Uterus (tissue), 2 donors: ENCODE measurements at regions not wholly inside any gene's neighbourhood (a gene's known extent, or its start where the extent isn't known, plus 50 kb on each side); places are given as distances from the start of the nearest gene placed in this dataset.

ENCODE experiments used
- POLR2A ChIP-seq, 2 donors: fragments of 450-650 bp; IDR thresholded peaks; one replicate each; pipeline ENCODE4 v1.6.1; 2016; ENCODE audit warnings: antibody characterized with exemption in 2 of 2, mild to moderate bottlenecking in 1 of 2, moderate library complexity in 1 of 2
- TF ChIP-seq, protein P1 (sequence below), 4 experiments: fragments of 200-600 bp in 2 of 4; fragments of 450-650 bp in 2 of 4; sonication (generic) in 2 of 4; IDR thresholded peaks; one replicate each; pipeline ENCODE4 v1.5.1; 2016 to 2019; ENCODE audit warnings: antibody characterized with exemption in 4 of 4, mild to moderate bottlenecking in 2 of 4, moderate library complexity in 1 of 4

DNA sequence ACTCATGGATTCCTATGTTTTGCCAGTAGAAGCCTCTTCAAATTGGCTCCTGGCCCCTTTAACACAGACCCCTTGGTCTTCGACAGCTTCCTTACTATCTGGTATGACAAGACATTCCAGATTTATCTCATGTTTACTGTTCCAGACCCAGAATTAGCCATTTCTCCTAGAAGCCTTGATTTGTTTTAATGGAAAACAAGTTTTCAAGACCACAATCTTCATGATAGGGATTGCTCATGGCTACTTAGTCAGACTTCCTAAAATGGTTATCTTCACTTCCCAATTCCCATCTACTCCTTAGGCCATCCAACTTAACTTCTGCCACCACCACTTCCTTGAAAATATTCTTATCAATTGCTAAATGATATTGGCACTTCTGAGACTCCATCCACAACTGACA lies 63.2 kb downstream of the TTC32 start:
- TF ChIP-seq, protein P1, sequence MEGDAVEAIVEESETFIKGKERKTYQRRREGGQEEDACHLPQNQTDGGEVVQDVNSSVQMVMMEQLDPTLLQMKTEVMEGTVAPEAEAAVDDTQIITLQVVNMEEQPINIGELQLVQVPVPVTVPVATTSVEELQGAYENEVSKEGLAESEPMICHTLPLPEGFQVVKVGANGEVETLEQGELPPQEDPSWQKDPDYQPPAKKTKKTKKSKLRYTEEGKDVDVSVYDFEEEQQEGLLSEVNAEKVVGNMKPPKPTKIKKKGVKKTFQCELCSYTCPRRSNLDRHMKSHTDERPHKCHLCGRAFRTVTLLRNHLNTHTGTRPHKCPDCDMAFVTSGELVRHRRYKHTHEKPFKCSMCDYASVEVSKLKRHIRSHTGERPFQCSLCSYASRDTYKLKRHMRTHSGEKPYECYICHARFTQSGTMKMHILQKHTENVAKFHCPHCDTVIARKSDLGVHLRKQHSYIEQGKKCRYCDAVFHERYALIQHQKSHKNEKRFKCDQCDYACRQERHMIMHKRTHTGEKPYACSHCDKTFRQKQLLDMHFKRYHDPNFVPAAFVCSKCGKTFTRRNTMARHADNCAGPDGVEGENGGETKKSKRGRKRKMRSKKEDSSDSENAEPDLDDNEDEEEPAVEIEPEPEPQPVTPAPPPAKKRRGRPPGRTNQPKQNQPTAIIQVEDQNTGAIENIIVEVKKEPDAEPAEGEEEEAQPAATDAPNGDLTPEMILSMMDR (IDR thresholded peaks at IDR 0.05), result no peak
- TF ChIP-seq POLR2A (IDR thresholded peaks at IDR 0.05), result no peak
